CD4-positive, CD25-positive, alpha-beta regulatory T cell (primary cell): ENCODE measurements at regions not wholly inside any gene's neighbourhood (a gene's known extent, or its start where the extent isn't known, plus 50 kb on each side); places are given as distances from the start of the nearest gene placed in this dataset.
"Not testable (repeated sequence)": the region's sequence is repeated elsewhere in the genome, so short reads cannot be mapped to it uniquely, and the experiment has no call there.

Experiments used
- ATAC-seq, 2 donors: fragments of 150-1000 bp; cut with Tn5 transposase; one replicate each; pipeline ENCODE4 v1.10.0; 2021; ENCODE audit warnings: low read depth in 2 of 2, moderate number of reproducible peaks in 2 of 2, moderate library complexity in 1 of 2
- DNase-seq, 3 donors: peaks; one replicate each; pipeline versions ENCODE4 v3.0.0 to v3.0.0-alpha.2; 2012 to 2022; ENCODE audit warnings: mixed read lengths in 1 of 3
- H3K27ac ChIP-seq: one replicate; pipeline ENCODE4 v1.7.0; 2013; ENCODE audit warnings: mild to moderate bottlenecking, low read length; ENCODE audit not compliant: insufficient read depth, poor library complexity, severe bottlenecking
- H3K27me3 ChIP-seq: one replicate; pipeline ENCODE4 v1.7.0; 2013; ENCODE audit warnings: low read length; ENCODE audit not compliant: control insufficient read depth, insufficient read depth
- H3K36me3 ChIP-seq: one replicate; pipeline ENCODE4 v1.7.0; 2013; ENCODE audit warnings: mild to moderate bottlenecking, low read length, moderate library complexity; ENCODE audit not compliant: control insufficient read depth, insufficient read depth
- H3K4me1 ChIP-seq: 2 replicates; pipeline ENCODE4 v1.7.0; 2013; ENCODE audit warnings: mild to moderate bottlenecking, low read length; ENCODE audit not compliant: insufficient read depth, control insufficient read depth, poor library complexity, severe bottlenecking
- H3K4me3 ChIP-seq: one replicate; pipeline ENCODE4 v1.7.0; 2013; ENCODE audit warnings: low read depth, mild to moderate bottlenecking, low read length, moderate library complexity
- H3K9me3 ChIP-seq, 2 experiments: 1 replicate in 1 of 2; 2 replicates in 1 of 2; pipeline ENCODE4 v1.7.0; 2013; ENCODE audit warnings: low read length in 2 of 2, mild to moderate bottlenecking in 1 of 2, moderate library complexity in 1 of 2; ENCODE audit not compliant: control insufficient read depth in 2 of 2
- H3K27ac Mint-ChIP-seq, 3 donors: one replicate each; pipeline ENCODE4 v1.8.0; 2020 to 2022; ENCODE audit warnings: mild to moderate bottlenecking in 3 of 3, mixed read lengths in 3 of 3, moderate library complexity in 2 of 3
- H3K27me3 Mint-ChIP-seq: one replicate; pipeline ENCODE4 v1.8.0; 2022; ENCODE audit warnings: mild to moderate bottlenecking, mixed read lengths
- H3K36me3 Mint-ChIP-seq: one replicate; pipeline ENCODE4 v1.8.0; 2020; ENCODE audit warnings: mixed read lengths
- H3K4me1 Mint-ChIP-seq, 4 donors: one replicate each; pipeline ENCODE4 v1.8.0; 2020 to 2022; ENCODE audit warnings: mixed read lengths in 4 of 4, mild to moderate bottlenecking in 1 of 4
- H3K4me3 Mint-ChIP-seq, 4 donors: one replicate each; pipeline ENCODE4 v1.8.0; 2020 to 2022; ENCODE audit warnings: mild to moderate bottlenecking in 4 of 4, mixed read lengths in 4 of 4, moderate library complexity in 3 of 4
- H3K9me3 Mint-ChIP-seq, 7 donors: one replicate each; pipeline ENCODE4 v1.8.0; 2020 to 2022; ENCODE audit warnings: mixed read lengths in 7 of 7, mild to moderate bottlenecking in 3 of 7, moderate library complexity in 2 of 7

GRCh38 chr7:112958775-112959174, 127.9 kb downstream of the GPR85 start:
- no peaks in the 10 kb centered on the region for H3K9me3 ChIP-seq
- no peaks in the 10 kb centered on the region for H3K36me3 ChIP-seq
- H3K27ac ChIP-seq: no peak overlapping the region
- no peak overlapping the region for H3K4me3 ChIP-seq
- DNase-seq: no peak
- H3K4me1 Mint-ChIP-seq: no peaks in the 10 kb centered on the region
- H3K27ac Mint-ChIP-seq: no peak overlapping the region
- H3K9me3 Mint-ChIP-seq: peaks cover 0 to 5% (median 0%) of the 10 kb centered on the region in 7 donors
- H3K27me3 ChIP-seq: peaks cover 2% of the 10 kb centered on the region
- H3K4me3 Mint-ChIP-seq: no peak overlapping the region
- H3K27me3 Mint-ChIP-seq: peaks cover 23% of the 10 kb centered on the region
- ATAC-seq: no peak
- H3K36me3 Mint-ChIP-seq: no peaks in the 10 kb centered on the region
- no peaks in the 10 kb centered on the region for H3K4me1 ChIP-seq

GRCh38 chr7:112957901-112958300, 128.7 kb downstream of the GPR85 start:
- Mint-ChIP-seq H3K27me3 (peaks cover 23% of the 10 kb centered on the region), H3K4me1 (no peaks in the 10 kb centered on the region)
- H3K4me3 ChIP-seq: no peak overlapping the region

GRCh38 chr7:112953031-112953430, 133.6 kb downstream of the GPR85 start:
- not testable (repeated sequence) for H3K4me1 Mint-ChIP-seq, H3K36me3 ChIP-seq, H3K36me3 Mint-ChIP-seq, H3K9me3 Mint-ChIP-seq, H3K27ac Mint-ChIP-seq, H3K27ac ChIP-seq, ATAC-seq, H3K4me3 ChIP-seq, H3K27me3 ChIP-seq, H3K9me3 ChIP-seq, H3K4me3 Mint-ChIP-seq, H3K4me1 ChIP-seq, DNase-seq
- peaks cover 33% of the 10 kb centered on the region for H3K27me3 Mint-ChIP-seq

More at GRCh38 chr7:112957901-112958300, 128.7 kb downstream of the GPR85 start:
- H3K9me3 Mint-ChIP-seq: peaks cover 0 to 5% (median 0%) of the 10 kb centered on the region in 7 donors
- Histone ChIP-seq H3K4me1 (no peaks in the 10 kb centered on the region), H3K27me3 (peaks cover 5% of the 10 kb centered on the region), H3K9me3 (no peaks in the 10 kb centered on the region), H3K36me3 (no peaks in the 10 kb centered on the region), H3K27ac (no peak overlapping the region)
- H3K27ac Mint-ChIP-seq: no peak overlapping the region
- no peak for ATAC-seq
- H3K36me3 Mint-ChIP-seq: no peaks in the 10 kb centered on the region
- no peak overlapping the region for H3K4me3 Mint-ChIP-seq
- no peak for DNase-seq

GRCh38 chr7:112951070-112951469, 135.6 kb downstream of the GPR85 start:
- H3K4me1 Mint-ChIP-seq: no peaks in the 10 kb centered on the region
- no peaks in the 10 kb centered on the region for H3K36me3 Mint-ChIP-seq
- no peak overlapping the region for H3K27ac ChIP-seq
- peaks cover 0 to 4% of the 10 kb centered on the region in 2 experiments for H3K9me3 ChIP-seq
- H3K27me3 ChIP-seq: peaks cover 14% of the 10 kb centered on the region
- H3K4me1 ChIP-seq: no peaks in the 10 kb centered on the region
- H3K27me3 Mint-ChIP-seq: peaks cover 32% of the 10 kb centered on the region
- peaks cover 0 to 3% (median 0%) of the 10 kb centered on the region in 7 donors for H3K9me3 Mint-ChIP-seq
- DNase-seq (no peak), ATAC-seq (no peak)
- no peaks in the 10 kb centered on the region for H3K36me3 ChIP-seq
- no peak overlapping the region for H3K4me3 Mint-ChIP-seq
- H3K27ac Mint-ChIP-seq: no peak overlapping the region
- no peak overlapping the region for H3K4me3 ChIP-seq

GRCh38 chr7:112949682-112950081, 136.9 kb downstream of the GPR85 start:
- H3K27me3 Mint-ChIP-seq: peaks cover 39% of the 10 kb centered on the region

GRCh38 chr7:112946350-112946749, 140.3 kb downstream of the GPR85 start:
- Mint-ChIP-seq H3K4me3 (no peak overlapping the region), H3K9me3 (peaks cover 0 to 3% (median 0%) of the 10 kb centered on the region in 7 donors), H3K4me1 (no peaks in the 10 kb centered on the region), H3K27me3 (peaks cover 38% of the 10 kb centered on the region), H3K36me3 (no peaks in the 10 kb centered on the region), H3K27ac (no peak overlapping the region)
- Histone ChIP-seq H3K4me3 (no peak overlapping the region), H3K27ac (no peak overlapping the region), H3K9me3 (no peaks in the 10 kb centered on the region), H3K27me3 (peaks cover 21% of the 10 kb centered on the region), H3K4me1 (no peaks in the 10 kb centered on the region), H3K36me3 (no peaks in the 10 kb centered on the region)
- ATAC-seq (no peak), DNase-seq (no peak)

More at GRCh38 chr7:112949682-112950081, 136.9 kb downstream of the GPR85 start:
- H3K36me3 ChIP-seq, H3K9me3 Mint-ChIP-seq, H3K4me3 ChIP-seq, H3K4me1 ChIP-seq, H3K4me3 Mint-ChIP-seq, H3K36me3 Mint-ChIP-seq, H3K27ac ChIP-seq, H3K27ac Mint-ChIP-seq, DNase-seq, H3K4me1 Mint-ChIP-seq, H3K9me3 ChIP-seq, ATAC-seq: not testable (repeated sequence)
- H3K27me3 ChIP-seq: peaks cover 22% of the 10 kb centered on the region

- Mint-ChIP-seq H3K4me1 (peaks cover 4 to 12% (median 7%) of the 10 kb centered on the region in 4 donors), H3K9me3 (peaks cover 0 to 1% (median 0%) of the 10 kb centered on the region in 7 donors), H3K4me3 (no peak overlapping the region), H3K36me3 (no peaks in the 10 kb centered on the region), H3K27me3 (peaks cover 27% of the 10 kb centered on the region), H3K27ac (no peak overlapping the region)
- ATAC-seq (no peak), DNase-seq (no peak)
- Histone ChIP-seq H3K36me3 (no peaks in the 10 kb centered on the region), H3K4me3 (no peak overlapping the region), H3K4me1 (peaks cover 7% of the 10 kb centered on the region), H3K27me3 (peaks cover 17% of the 10 kb centered on the region), H3K27ac (no peak overlapping the region), H3K9me3 (no peaks in the 10 kb centered on the region)
Measured at GRCh38 chr7:112945046-112945445, 141.6 kb downstream of the GPR85 start.

GRCh38 chr7:112942981-112943380, 143.6 kb downstream of the GPR85 start:
- peaks cover 18% of the 10 kb centered on the region for H3K27me3 Mint-ChIP-seq
- Histone ChIP-seq H3K4me1 (peaks cover 20% of the 10 kb centered on the region), H3K36me3 (no peaks in the 10 kb centered on the region), H3K9me3 (no peaks in the 10 kb centered on the region), H3K27ac (no peak overlapping the region), H3K4me3 (no peak overlapping the region), H3K27me3 (peaks cover 17% of the 10 kb centered on the region)
- DNase-seq (no peak), ATAC-seq (no peak)
- no peaks in the 10 kb centered on the region for H3K36me3 Mint-ChIP-seq
- peak overlapping the region in 1 of 4 donors; percentile 18 for H3K4me3 Mint-ChIP-seq
- peaks cover 0 to 1% (median 0%) of the 10 kb centered on the region in 7 donors for H3K9me3 Mint-ChIP-seq
- H3K27ac Mint-ChIP-seq: no peak overlapping the region
- H3K4me1 Mint-ChIP-seq: peaks cover 17 to 25% (median 19%) of the 10 kb centered on the region in 4 donors
